NCI-H2196 treated with DMSO at 0.1 percent for 48 hours (cell line): ENCODE measurements at regions not wholly inside any gene's neighbourhood (a gene's known extent, or its start where the extent isn't known, plus 50 kb on each side); places are given as distances from the start of the nearest gene placed in this dataset.

Source experiments
- DNase-seq: peaks from one replicate; lab custom pipeline; 2025; ENCODE audit not compliant: unreplicated experiment; lab: John Stamatoyannopoulos, UW

- no peak for DNase-seq
These were observed 1283.2 kb upstream of the NXPH2 start for GRCh38 chr2:140063356-140063755.

- no peak for DNase-seq
These were observed 1281.0 kb upstream of the NXPH2 start for GRCh38 chr2:140061240-140061639.

DNA sequence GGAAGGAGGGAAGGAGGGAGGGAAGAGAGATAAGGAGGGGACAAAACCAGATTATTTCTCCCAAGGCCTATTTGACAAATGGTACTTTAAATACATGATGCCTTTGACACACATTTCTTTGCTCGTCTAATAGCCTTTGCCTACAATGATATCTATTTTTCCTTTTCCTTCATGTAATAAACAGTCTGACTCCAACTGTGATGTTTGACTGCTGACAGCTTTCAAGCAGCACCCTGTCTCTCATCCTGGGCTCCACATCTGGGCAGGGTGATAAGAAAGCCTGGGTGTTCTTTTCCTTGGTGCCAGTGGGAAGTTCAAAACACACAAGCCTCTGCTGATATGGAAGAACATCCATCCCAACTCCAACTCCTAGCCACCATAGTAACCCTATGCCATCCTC lies 1277.7 kb upstream of the NXPH2 start:
- no peak for DNase-seq

DNA sequence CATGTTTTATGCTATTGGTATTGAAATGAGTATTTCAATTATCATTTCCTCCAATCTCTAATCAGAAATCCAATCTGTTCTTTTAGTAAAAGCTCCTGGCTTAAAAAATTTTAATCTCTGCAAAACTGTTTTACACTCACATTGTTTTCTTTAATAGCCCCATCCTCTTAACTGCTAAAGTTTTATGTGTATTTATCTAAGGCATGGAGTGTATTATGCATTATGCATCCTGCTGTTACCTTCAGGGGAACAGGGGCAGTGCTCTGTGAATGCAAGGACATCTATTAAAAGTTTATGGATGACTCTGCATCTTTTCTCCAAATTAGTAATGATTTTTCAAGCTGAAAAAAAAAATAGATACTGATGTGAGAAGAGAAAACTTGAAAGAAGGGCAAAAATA lies 1261.6 kb upstream of the NXPH2 start:
- DNase-seq = no peak

DNA sequence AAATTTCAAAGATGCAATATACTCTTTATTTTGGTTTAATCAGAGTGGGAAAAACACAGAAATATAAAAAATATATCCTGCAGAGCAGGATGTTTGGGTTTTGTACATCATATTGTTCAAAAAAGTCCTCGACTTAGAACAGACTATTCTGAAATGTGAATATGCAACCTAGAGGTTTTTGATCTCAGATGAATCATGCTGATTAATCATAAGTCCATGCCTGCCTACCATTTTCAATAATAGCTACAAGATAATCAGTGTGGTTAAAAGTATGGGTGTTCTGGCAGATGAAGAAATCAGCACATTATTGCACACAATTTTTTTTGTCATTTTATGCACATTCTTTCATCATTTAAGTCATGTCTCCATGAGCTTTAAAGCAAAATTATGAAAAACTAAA lies 1261.0 kb upstream of the NXPH2 start:
- DNase-seq = no peak

DNA sequence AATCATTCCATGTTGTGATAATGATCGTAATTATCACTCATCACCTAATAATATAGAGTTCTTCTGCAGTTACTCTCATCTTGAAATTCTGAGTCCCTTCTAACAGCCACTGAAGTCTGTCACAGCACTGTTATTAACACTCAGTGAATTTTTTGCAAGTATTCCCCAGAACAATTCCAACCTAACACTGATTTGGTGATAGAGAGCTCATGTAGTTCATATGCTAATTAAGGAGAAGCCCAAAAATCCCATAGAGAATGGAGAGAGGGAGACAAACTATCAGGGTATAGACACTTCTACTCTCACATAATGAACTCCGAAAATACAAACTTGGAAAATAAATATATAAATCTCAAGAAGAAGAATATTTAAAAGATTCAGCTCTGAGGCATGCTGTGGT lies 1253.4 kb upstream of the NXPH2 start:
- DNase-seq = no peak

DNA sequence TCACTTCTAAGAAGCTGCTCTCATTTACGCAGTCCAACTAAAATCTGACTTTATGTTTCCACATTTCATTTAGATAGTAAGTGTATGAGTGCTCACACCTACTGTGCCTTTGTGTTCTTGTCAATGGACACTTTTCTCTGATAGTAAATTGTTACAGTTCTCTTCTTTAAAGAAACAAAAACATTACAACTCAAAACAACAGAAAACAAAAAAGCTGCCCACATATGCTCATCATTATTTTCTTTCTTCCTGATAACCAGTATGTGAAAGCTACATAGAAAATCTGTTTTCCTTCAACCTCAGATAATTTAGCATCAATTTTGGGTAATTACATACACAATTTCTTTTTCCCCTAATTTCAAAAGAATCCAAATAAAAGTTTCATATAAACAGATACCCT lies 1247.8 kb upstream of the NXPH2 start:
- DNase-seq = no peak

DNA sequence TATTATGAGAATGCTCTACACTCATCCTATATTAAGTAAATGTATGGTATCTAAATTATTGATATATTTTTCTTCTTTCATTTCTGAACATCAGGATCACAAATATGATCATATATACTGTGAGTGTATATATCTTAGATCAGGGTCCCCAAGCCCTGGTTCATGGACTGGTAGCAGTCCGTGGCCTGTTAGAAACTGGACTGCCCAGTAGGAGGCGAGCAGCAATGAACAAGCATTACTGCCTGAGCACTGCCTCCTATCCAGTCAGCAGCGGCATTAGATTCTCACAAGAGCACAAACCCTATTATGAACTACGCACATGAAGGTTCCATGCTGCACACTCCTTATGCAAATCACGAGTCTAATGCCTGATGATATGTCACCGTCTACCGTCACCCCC lies 1247.1 kb upstream of the NXPH2 start:
- DNase-seq = no peak

DNA sequence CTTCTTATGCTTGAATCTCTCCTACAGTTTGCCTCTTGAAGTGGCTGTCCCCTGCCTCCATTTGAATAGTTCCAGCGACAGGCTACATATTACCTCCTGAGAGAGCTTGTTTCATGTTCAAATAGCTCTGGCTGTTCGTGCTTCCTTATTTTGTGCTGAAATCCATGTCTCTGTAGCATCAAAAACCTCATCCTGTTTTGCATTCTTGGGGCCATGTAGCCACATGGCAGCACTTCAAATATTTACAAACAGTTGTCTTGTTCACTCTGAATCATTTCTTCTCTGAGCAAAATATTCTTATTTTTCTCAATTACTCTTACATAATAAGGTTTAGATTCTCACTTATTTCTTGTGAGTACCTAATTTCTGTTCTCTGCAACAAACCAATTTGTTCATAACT lies 1243.1 kb upstream of the NXPH2 start:
- DNase-seq = no peak

- no peak for DNase-seq
These were observed 1238.4 kb upstream of the NXPH2 start for GRCh38 chr2:140018541-140018940.

DNA sequence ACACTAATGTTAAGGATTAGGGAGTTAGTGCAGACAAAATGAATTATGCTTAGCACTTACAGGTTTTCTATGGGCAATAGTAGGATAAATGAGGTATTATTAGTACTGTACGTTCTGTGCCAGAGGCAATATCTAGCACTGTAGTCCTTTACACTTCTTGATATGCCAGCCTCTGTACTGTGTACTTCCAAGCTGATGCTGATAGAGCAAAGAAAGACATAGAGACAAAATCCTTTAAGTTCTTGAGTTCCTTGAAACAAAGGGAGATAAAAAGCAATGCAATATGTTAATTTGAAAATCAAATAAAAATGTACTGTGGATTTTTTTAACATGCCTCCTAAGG lies 1234.0 kb upstream of the NXPH2 start:
- DNase-seq = no peak

- DNase-seq = no peak
These were observed 1233.5 kb upstream of the NXPH2 start for GRCh38 chr2:140013545-140014203.

GRCh38 chr2:140011287-140011686 lies 1231.1 kb upstream of the NXPH2 start:
- DNase-seq = no peak

- no peak for DNase-seq
These were observed 1221.9 kb upstream of the NXPH2 start for GRCh38 chr2:140002110-140002509.

GRCh38 chr2:139992711-139993345 lies 1212.6 kb upstream of the NXPH2 start:
- no peak for DNase-seq

DNA sequence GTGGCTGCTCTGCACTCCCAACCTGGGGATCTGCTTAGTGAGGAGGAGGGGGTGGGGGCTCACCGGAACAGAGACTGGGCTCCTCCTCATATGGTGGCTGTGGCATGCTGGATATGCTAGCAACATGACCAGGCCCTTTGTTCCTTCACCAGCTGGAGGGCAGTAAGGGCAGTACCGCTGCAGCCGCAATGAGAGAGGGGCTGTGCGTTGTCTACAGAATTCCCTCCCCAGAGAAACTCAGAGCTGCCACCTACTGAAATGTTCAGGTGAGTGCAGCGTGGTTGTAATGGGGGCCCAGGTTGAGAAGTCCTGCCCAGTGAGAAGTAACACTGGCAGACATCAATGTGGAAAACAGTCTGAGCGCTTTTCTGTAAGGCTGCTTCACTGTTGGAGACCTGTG lies 1211.9 kb upstream of the NXPH2 start:
- no peak for DNase-seq

DNA sequence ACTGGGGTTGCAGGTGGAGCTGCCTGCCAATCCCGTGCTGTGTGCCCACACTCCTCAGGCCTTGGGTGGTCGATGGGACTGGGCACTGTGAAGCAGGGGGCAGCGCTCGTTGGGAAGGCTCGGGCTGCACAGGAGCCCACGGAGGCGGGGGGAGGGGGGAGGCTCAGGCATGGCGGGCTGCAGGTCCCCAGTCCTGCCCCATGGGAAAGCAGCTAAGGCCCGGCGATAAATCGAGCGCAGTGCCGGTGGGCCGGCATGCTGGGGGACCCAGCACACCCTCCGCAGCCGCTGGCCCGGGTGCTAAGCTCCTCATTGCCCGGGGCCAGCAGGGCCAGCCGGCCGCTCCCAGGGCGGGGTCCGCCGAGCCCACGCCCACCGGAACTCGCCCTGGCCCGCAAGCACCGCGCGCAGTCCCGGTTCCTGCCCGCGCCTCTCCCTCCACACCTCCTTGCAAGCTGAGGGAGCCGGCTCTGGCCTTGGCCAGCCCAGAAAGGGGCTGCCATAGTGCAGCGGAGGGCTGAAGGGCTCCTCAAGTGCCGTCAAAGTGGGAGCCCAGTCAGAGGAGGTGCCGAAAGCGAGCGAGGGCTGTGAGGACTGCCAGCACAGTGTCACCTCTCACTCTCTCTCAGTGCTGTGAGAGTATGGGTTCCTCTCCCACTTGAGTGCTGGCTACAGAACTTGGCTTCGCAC lies 1210.6 kb upstream of the NXPH2 start:
- no peak for DNase-seq

DNA sequence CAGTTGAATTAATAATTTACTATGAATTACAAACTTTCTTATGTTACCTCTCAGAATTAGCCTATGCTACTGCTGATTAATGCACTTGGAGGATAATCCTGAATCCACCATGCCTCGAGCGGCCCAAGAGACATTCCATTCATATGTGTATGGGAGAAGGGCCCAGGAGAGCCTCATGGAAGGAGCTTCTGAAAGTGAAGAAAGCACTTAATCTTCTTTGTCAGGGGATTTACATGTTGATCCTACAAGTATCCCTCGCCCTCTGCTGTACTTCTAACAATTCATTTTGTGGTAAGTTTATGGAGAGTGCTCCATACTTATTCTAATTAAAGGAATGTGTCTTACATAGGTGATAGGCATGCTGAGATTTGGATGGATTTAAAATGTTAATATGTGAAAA lies 1189.1 kb upstream of the NXPH2 start:
- no peak for DNase-seq

GRCh38 chr2:139968588-139968987 lies 1188.4 kb upstream of the NXPH2 start:
- no peak for DNase-seq

DNA sequence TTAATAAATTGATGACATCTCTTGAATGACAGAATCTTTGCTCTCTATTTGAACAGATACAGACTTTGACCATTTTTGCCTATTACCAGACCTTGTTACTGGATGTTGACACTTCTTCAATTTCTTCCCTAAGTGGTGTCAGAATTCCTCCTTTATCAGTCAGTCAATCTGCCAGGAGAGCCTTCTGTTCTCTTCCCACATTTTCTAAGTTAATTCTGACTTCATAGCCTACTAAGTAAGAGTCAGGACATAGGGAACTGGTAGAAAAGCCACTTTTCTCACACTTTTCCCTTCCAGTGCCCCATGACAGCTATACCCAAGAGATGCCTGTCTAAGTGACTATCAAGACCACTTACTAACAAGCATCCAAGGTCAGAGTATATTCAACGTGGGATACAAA lies 1187.5 kb upstream of the NXPH2 start:
- DNase-seq = no peak

GRCh38 chr2:139964721-139965440 lies 1184.7 kb upstream of the NXPH2 start:
- no peak for DNase-seq

- no peak for DNase-seq
These were observed 1183.7 kb upstream of the NXPH2 start for GRCh38 chr2:139963863-139964355.
